ENCODE measurements at regions not wholly inside any gene's neighbourhood (a gene's known extent, or its start where the extent isn't known, plus 50 kb on each side); places are given as distances from the start of the nearest gene placed in this dataset.

DNA sequence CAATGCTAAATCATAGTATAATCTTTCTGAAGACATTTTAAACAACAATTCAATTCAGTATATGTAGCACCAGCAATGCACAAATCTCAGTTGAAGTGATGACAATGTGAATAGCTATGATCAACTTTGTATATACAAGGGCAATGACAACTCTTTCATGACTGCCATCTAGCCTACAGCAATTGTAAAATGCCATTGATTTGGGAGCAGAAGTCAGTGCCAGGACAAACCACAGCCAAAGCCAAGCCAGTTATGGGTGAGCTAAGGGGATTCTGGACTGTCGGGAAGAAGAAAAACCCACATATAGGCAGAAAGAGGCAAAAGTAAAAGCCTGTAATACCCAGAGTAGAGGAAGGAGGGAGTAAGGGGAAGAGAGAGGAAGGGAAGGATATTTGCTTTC lies 238.6 kb downstream of the MID1IP1 start:
- Histone ChIP-seq H3K36me3 (ENCODE audit: insufficient read depth, low read length) (no peaks in the 10 kb centered on the region), H3K27me3 (ENCODE audit: insufficient read depth, low read length) (no peaks in the 10 kb centered on the region; the same call in 1 of the 2 replicates), H3K79me2 (ENCODE audit: control insufficient read depth, insufficient read depth, low read length, unreplicated experiment) (no peaks in the 10 kb centered on the region), H3K27ac (ENCODE audit: low read depth, low read length) (no peak overlapping the region), H2AFZ (ENCODE audit: low read length, unreplicated experiment) (no peak overlapping the region), H3K4me3 (ENCODE audit: low read depth, low read length) (no peak overlapping the region), H3K4me1 (ENCODE audit: control insufficient read depth, insufficient read depth, low read length, unreplicated experiment) (no peaks in the 10 kb centered on the region)

DNA sequence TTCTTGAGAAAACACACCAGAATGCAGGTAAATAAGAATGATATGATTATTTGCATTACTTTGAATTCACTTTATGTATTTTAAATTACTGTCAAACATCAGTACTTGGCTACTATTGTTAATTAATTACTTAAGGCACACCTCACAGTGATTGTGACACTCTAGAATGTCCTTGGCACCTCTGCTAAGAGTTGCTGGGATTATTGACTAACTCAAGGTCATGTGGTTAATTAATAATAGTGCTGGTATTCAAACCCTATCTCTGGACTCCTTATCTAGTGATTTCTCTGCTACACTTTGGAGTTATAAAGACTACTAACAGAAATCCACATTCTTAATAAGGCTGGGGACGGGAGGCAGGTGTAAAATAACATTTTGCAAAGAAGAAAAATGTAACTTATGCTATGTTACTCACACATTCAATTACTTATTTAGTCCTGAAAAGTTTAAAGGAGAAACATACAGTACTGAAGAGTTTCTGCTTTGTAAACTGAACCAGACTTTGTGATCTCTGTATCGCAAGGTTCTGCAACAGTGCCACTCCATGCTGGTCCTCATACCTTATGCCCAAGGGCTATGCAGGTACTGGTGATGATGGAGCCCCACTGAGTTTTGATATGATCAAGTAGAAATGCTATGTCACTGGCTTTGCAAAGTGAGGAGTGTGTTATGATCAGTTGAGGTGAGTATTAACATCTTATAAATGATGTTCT lies 242.7 kb downstream of the MID1IP1 start:
- H3K79me2 ChIP-seq (ENCODE audit: control insufficient read depth, insufficient read depth, low read length, unreplicated experiment), result no peaks in the 10 kb centered on the region
- no peaks in the 10 kb centered on the region; the same call in 1 of the 2 replicates for H3K27me3 ChIP-seq (ENCODE audit: insufficient read depth, low read length)
- no peaks in the 10 kb centered on the region for H3K4me1 ChIP-seq (ENCODE audit: control insufficient read depth, insufficient read depth, low read length, unreplicated experiment)
- H3K4me3 ChIP-seq (ENCODE audit: low read depth, low read length), result no peak overlapping the region
- no peak overlapping the region for H3K27ac ChIP-seq (ENCODE audit: low read depth, low read length)
- H2AFZ ChIP-seq (ENCODE audit: low read length, unreplicated experiment), result no peak overlapping the region
- no peaks in the 10 kb centered on the region for H3K36me3 ChIP-seq (ENCODE audit: insufficient read depth, low read length)

DNA sequence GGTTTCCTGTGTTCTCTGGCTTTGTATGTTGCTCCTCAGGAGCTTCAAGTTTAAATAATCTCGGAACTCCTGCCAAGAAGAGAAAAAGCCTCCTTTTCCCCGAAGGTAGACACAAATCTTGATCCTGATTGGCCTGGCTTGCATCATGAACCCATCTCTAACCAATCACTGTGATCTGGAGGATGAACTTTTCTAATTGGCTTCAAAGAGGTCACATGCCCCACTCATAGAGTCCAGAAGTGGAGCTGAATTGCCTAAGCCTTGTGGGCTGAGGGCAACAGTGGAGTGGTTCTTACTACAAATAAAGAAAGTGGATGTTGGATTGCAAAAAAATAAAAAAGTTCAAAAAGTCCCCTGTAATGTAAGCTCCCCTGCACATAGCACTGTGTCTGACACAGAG lies 245.9 kb downstream of the MID1IP1 start:
- Histone ChIP-seq H3K79me2 (ENCODE audit: control insufficient read depth, insufficient read depth, low read length, unreplicated experiment) (no peaks in the 10 kb centered on the region), H3K36me3 (ENCODE audit: insufficient read depth, low read length) (no peaks in the 10 kb centered on the region), H3K4me1 (ENCODE audit: control insufficient read depth, insufficient read depth, low read length, unreplicated experiment) (no peaks in the 10 kb centered on the region), H3K27ac (ENCODE audit: low read depth, low read length) (no peak overlapping the region), H2AFZ (ENCODE audit: low read length, unreplicated experiment) (no peak overlapping the region), H3K27me3 (ENCODE audit: insufficient read depth, low read length) (no peaks in the 10 kb centered on the region), H3K4me3 (ENCODE audit: low read depth, low read length) (no peak overlapping the region)

DNA sequence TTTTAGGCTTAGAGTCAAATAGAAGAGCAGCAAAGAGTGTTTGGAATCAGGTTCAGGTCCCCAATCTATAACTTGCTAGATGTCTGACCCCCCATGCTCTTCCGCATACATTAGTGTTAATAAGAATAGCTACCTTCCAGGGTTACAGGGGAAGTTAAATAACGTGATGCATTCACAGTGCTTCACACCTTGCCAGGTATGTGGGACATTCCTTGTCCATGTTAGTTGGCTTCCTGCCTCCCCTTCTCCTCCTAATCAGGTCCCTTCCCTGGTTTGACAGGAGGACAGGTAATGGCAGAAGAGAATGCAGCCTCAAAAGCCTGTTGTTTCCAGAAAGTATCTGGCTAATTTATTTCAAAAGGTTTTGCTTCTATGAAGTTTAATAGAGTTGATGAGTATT lies 248.7 kb downstream of the MID1IP1 start:
- Histone ChIP-seq H3K4me3 (ENCODE audit: low read depth, low read length) (no peak overlapping the region), H3K36me3 (ENCODE audit: insufficient read depth, low read length) (no peaks in the 10 kb centered on the region), H3K79me2 (ENCODE audit: control insufficient read depth, insufficient read depth, low read length, unreplicated experiment) (no peaks in the 10 kb centered on the region), H2AFZ (ENCODE audit: low read length, unreplicated experiment) (no peak overlapping the region), H3K27ac (ENCODE audit: low read depth, low read length) (no peak overlapping the region), H3K27me3 (ENCODE audit: insufficient read depth, low read length) (no peaks in the 10 kb centered on the region), H3K4me1 (ENCODE audit: control insufficient read depth, insufficient read depth, low read length, unreplicated experiment) (no peaks in the 10 kb centered on the region)

DNA sequence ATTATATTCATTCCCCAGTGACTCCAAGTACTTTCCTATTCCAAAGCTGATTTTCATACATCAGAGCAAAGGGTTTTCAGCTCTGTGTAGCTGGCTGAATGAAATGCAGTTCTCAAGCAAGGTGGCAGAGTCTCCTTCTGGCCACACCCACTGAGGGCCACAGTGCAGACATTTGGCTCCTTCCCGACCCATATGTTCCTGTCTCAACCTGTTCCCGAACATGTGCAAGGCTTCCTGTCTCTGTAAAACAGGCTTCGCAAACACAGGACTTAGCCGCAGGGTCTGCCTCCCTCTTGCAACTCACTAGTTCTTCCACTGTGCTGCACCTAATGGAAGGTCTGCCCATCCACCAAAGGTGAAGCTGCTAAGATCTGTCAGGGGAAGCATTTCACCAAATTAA lies 249.2 kb downstream of the MID1IP1 start:
- Histone ChIP-seq H3K79me2 (ENCODE audit: control insufficient read depth, insufficient read depth, low read length, unreplicated experiment) (no peaks in the 10 kb centered on the region), H3K4me3 (ENCODE audit: low read depth, low read length) (no peak overlapping the region), H3K36me3 (ENCODE audit: insufficient read depth, low read length) (no peaks in the 10 kb centered on the region), H3K4me1 (ENCODE audit: control insufficient read depth, insufficient read depth, low read length, unreplicated experiment) (no peaks in the 10 kb centered on the region), H2AFZ (ENCODE audit: low read length, unreplicated experiment) (no peak overlapping the region), H3K27ac (ENCODE audit: low read depth, low read length) (no peak overlapping the region), H3K27me3 (ENCODE audit: insufficient read depth, low read length) (no peaks in the 10 kb centered on the region)

DNA sequence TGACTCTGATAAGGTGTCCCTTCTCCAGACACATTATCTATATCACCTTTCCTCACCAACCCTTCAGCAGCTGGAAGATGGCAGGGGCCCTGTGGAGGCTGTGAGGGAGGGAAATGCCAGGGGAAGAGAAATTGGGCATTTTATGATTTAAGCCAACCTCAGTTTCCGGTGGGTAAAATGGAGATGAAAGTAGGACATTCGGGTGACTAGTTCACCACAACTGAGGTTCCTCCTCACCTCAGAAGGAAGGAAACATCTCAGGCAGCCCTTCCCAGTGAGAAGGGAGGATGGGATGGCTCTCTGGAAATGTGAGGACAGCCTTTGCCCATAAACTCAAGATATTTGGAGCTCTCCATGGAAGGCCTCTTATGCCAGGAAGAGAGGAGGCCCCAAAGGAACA lies 251.5 kb downstream of the MID1IP1 start:
- Histone ChIP-seq H3K27me3 (ENCODE audit: insufficient read depth, low read length) (no peaks in the 10 kb centered on the region), H3K27ac (ENCODE audit: low read depth, low read length) (no peak overlapping the region), H3K4me3 (ENCODE audit: low read depth, low read length) (no peak overlapping the region), H3K79me2 (ENCODE audit: control insufficient read depth, insufficient read depth, low read length, unreplicated experiment) (no peaks in the 10 kb centered on the region), H3K4me1 (ENCODE audit: control insufficient read depth, insufficient read depth, low read length, unreplicated experiment) (no peaks in the 10 kb centered on the region), H3K36me3 (ENCODE audit: insufficient read depth, low read length) (no peaks in the 10 kb centered on the region), H2AFZ (ENCODE audit: low read length, unreplicated experiment) (no peak overlapping the region)

DNA sequence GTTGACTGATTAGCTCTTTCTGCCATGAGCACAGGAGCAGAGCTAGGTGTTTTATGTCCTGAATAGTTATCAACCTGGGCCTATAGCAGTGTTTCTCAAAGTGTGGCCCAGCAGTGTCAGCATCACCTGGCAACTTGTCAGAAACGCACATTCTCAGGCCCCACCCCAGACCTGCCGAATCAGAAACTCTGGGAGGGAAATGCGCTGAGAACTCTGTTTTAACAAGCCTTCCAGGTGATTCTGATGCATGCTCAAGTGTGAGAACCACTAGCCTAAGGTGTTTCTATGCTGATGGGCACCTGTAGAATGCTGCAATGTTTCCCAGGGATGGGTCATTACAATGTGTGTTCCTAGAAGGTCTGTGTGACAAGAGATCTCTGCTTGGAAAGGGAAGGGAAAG lies 257.5 kb downstream of the MID1IP1 start:
- Histone ChIP-seq H2AFZ (ENCODE audit: low read length, unreplicated experiment) (no peak overlapping the region), H3K4me3 (ENCODE audit: low read depth, low read length) (no peak overlapping the region), H3K36me3 (ENCODE audit: insufficient read depth, low read length) (no peaks in the 10 kb centered on the region), H3K79me2 (ENCODE audit: control insufficient read depth, insufficient read depth, low read length, unreplicated experiment) (no peaks in the 10 kb centered on the region), H3K27ac (ENCODE audit: low read depth, low read length) (no peak overlapping the region), H3K4me1 (ENCODE audit: control insufficient read depth, insufficient read depth, low read length, unreplicated experiment) (no peaks in the 10 kb centered on the region), H3K27me3 (ENCODE audit: insufficient read depth, low read length) (no peaks in the 10 kb centered on the region)

DNA sequence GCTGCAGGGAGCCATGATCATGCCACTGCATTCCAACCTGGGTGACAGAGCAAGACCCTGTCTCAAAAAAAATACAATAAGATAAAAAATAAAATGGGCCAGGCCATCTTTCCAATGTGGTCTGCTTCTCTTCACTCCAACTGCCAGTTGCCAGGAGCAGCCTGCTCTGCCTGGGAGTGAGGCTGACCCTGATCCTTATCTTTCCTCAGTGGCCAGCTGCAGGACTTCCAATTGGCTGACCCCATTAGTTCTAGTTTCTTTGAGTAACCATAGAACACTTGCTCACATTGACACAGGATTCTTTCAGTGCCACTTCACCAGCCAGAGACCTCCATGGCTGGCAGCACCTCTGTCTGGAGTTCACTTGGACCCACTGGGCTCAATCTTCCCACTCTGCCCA lies 258.6 kb downstream of the MID1IP1 start:
- H3K79me2 ChIP-seq (ENCODE audit: control insufficient read depth, insufficient read depth, low read length, unreplicated experiment), result no peaks in the 10 kb centered on the region
- no peak overlapping the region for H3K27ac ChIP-seq (ENCODE audit: low read depth, low read length)
- H3K36me3 ChIP-seq (ENCODE audit: insufficient read depth, low read length), result no peaks in the 10 kb centered on the region
- H3K4me3 ChIP-seq (ENCODE audit: low read depth, low read length), result no peak overlapping the region
- H3K4me1 ChIP-seq (ENCODE audit: control insufficient read depth, insufficient read depth, low read length, unreplicated experiment), result no peaks in the 10 kb centered on the region
- no peaks in the 10 kb centered on the region for H3K27me3 ChIP-seq (ENCODE audit: insufficient read depth, low read length)
- no peak overlapping the region for H2AFZ ChIP-seq (ENCODE audit: low read length, unreplicated experiment)

DNA sequence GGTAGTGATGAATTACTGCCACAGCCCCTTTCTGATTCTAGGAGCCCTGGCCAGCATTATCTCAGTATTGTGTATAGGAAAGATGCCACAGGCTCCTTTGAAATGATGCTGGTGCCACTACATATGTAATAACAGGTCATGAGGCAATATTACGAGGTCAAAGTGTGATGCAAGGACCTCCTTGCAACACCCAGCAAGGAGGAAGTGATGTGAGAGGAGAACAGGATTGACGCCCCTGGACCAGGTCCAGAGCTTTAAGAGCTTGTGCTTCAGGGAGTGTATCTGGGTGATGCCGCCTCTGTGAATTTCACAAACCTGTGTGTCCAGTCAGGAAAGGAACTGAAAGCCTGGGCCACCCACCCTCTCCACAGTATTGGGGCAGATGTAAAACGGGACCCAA lies 261.8 kb downstream of the MID1IP1 start:
- H2AFZ ChIP-seq (ENCODE audit: low read length, unreplicated experiment), result no peak overlapping the region
- no peaks in the 10 kb centered on the region for H3K36me3 ChIP-seq (ENCODE audit: insufficient read depth, low read length)
- no peaks in the 10 kb centered on the region for H3K79me2 ChIP-seq (ENCODE audit: control insufficient read depth, insufficient read depth, low read length, unreplicated experiment)
- no peak overlapping the region for H3K27ac ChIP-seq (ENCODE audit: low read depth, low read length)
- H3K4me1 ChIP-seq (ENCODE audit: control insufficient read depth, insufficient read depth, low read length, unreplicated experiment), result no peaks in the 10 kb centered on the region
- no peak overlapping the region for H3K4me3 ChIP-seq (ENCODE audit: low read depth, low read length)
- no peaks in the 10 kb centered on the region for H3K27me3 ChIP-seq (ENCODE audit: insufficient read depth, low read length)

DNA sequence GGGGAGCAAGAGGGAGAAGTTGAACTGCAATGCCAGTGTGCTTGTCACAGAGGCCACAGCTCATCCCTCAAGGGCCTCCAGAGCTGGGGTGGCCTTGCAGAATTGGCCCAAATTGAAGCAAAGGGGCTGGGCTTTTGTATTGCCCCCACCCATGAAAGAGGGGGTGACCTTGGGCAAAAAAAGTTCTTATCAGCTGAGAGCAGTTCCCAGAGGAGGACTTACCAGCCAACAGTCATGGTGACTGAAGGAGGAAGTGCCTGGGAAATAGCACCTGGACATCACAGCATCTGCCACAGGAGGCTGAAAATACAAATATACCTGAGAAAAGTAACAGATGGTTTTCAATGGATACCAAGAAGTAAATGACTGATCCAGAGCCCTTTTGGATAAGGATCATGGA lies 262.4 kb downstream of the MID1IP1 start:
- Histone ChIP-seq H3K36me3 (ENCODE audit: insufficient read depth, low read length) (no peaks in the 10 kb centered on the region), H3K27me3 (ENCODE audit: insufficient read depth, low read length) (no peaks in the 10 kb centered on the region), H3K4me1 (ENCODE audit: control insufficient read depth, insufficient read depth, low read length, unreplicated experiment) (no peaks in the 10 kb centered on the region), H2AFZ (ENCODE audit: low read length, unreplicated experiment) (no peak overlapping the region), H3K27ac (ENCODE audit: low read depth, low read length) (no peak overlapping the region), H3K79me2 (ENCODE audit: control insufficient read depth, insufficient read depth, low read length, unreplicated experiment) (no peaks in the 10 kb centered on the region), H3K4me3 (ENCODE audit: low read depth, low read length) (no peak overlapping the region)

DNA sequence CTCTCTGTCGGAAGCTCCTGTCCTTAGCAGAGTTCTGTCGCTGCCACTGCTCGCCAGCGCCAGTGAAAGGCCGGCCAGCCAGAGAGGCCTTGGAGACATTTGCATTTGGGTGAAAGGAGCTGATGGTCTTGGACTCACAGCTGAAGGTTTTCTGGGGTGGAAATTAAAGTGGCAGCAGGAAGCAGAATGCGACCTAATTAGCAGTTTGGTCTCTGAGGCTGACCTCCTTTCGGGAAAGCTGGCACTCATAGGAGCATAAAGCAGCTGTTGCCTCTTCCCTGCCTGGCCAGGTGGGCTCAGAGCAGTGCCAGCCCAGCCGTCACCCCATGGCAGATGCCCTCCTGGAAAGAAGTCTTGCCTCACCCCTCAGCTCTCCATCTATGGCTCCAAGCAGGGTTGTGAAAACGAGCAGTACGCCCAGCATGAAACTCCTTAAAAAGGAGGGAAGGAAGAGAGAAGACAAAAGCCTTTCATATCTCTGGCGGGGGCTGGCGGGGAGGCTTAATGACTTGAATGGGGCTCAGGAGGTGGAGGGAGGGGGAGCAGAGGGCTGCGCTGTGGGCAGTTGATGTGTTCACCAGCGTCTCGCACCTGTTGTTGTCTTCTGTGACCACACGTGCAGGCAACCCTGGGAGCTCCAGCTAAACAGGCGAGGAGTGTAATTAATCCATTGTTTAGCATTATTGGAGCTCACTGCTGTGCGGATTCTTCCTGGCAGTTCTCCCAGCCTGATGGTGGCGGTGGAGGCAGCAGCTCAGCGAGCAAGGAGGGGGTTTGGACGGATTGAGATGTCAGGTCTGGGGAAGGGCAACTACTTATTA lies 264.0 kb downstream of the MID1IP1 start:
- Histone ChIP-seq H3K27me3 (ENCODE audit: insufficient read depth, low read length) (no peaks in the 10 kb centered on the region), H3K27ac (ENCODE audit: low read depth, low read length) (no peak overlapping the region), H2AFZ (ENCODE audit: low read length, unreplicated experiment) (no peak overlapping the region), H3K36me3 (ENCODE audit: insufficient read depth, low read length) (no peaks in the 10 kb centered on the region), H3K79me2 (ENCODE audit: control insufficient read depth, insufficient read depth, low read length, unreplicated experiment) (no peaks in the 10 kb centered on the region), H3K4me1 (ENCODE audit: control insufficient read depth, insufficient read depth, low read length, unreplicated experiment) (no peaks in the 10 kb centered on the region), H3K4me3 (ENCODE audit: low read depth, low read length) (no peak overlapping the region)
